Cardiac muscle cell (in vitro differentiated cells and primary cell): ENCODE measurements at regions not wholly inside any gene's neighbourhood (a gene's known extent, or its start where the extent isn't known, plus 50 kb on each side); places are given as distances from the start of the nearest gene placed in this dataset.

Source experiments
- DNase-seq, 2 donors: peaks; one replicate each; pipeline versions ENCODE4 v3.0.0 to v3.0.0-alpha.2; 2010 to 2017; ENCODE audit warnings: low read depth in 1 of 2, low spot score in 1 of 2
- H3K27ac ChIP-seq: fragments of 200-600 bp; sonication (generic); 2 replicates; pipeline ENCODE4 v1.5.1; 2016
- H3K27me3 ChIP-seq: fragments of 200-600 bp; sonication (generic); 2 replicates; pipeline ENCODE4 v1.6.0; 2016; ENCODE audit warnings: control low read depth
- H3K36me3 ChIP-seq: fragments of 200-600 bp; sonication (generic); 2 replicates; pipeline ENCODE4 v1.5.1; 2016; ENCODE audit warnings: control low read depth
- H3K4me1 ChIP-seq: fragments of 200-600 bp; sonication (generic); 2 replicates; pipeline ENCODE4 v1.8.1; 2017; ENCODE audit warnings: low read depth, mild to moderate bottlenecking, mixed run types
- H3K4me3 ChIP-seq: fragments of 200-600 bp; sonication (generic); 2 replicates; pipeline ENCODE4 v1.5.1; 2016; ENCODE audit warnings: mild to moderate bottlenecking
- H3K9me3 ChIP-seq: fragments of 200-600 bp; sonication (generic); 2 replicates; pipeline ENCODE4 v1.5.1; 2017; ENCODE audit warnings: low read depth, mild to moderate bottlenecking, control low read depth
- CTCF ChIP-seq: IDR thresholded peaks from 2 replicates; pipeline ENCODE4 v1.5.1; 2012; ENCODE audit warnings: low read depth, mild to moderate bottlenecking, low read length

GRCh38 chr12:25677232-25677937 lies 124.3 kb upstream of the LMNTD1 start:
- peak in 1 of 2 donors; percentile 43 for DNase-seq
- Histone ChIP-seq H3K4me1 (no peaks in the 10 kb centered on the region), H3K36me3 (no peaks in the 10 kb centered on the region), H3K27ac (no peak overlapping the region), H3K27me3 (no peaks in the 10 kb centered on the region), H3K4me3 (no peak overlapping the region), H3K9me3 (no peaks in the 10 kb centered on the region)
- TF ChIP-seq CTCF = peak; percentile 37

- Histone ChIP-seq H3K27me3 (no peaks in the 10 kb centered on the region), H3K27ac (no peak overlapping the region), H3K4me3 (no peak overlapping the region), H3K36me3 (no peaks in the 10 kb centered on the region), H3K9me3 (no peaks in the 10 kb centered on the region), H3K4me1 (no peaks in the 10 kb centered on the region)
- no peak for TF ChIP-seq CTCF
- no peak for DNase-seq
Measured at GRCh38 chr12:25681580-25681979, 128.5 kb upstream of the LMNTD1 start.

GRCh38 chr12:25682421-25682820 lies 129.3 kb upstream of the LMNTD1 start:
- H3K4me1 ChIP-seq = no peaks in the 10 kb centered on the region
- no peak for TF ChIP-seq CTCF

GRCh38 chr12:25684070-25684469 lies 131.0 kb upstream of the LMNTD1 start:
- H3K27ac ChIP-seq = no peak overlapping the region
- no peaks in the 10 kb centered on the region for H3K27me3 ChIP-seq
- no peak overlapping the region for H3K4me3 ChIP-seq
- TF ChIP-seq CTCF = no peak
- H3K9me3 ChIP-seq = no peaks in the 10 kb centered on the region
- H3K4me1 ChIP-seq = no peaks in the 10 kb centered on the region
- no peaks in the 10 kb centered on the region for H3K36me3 ChIP-seq
- no peak for DNase-seq

More at GRCh38 chr12:25682421-25682820, 129.3 kb upstream of the LMNTD1 start:
- Histone ChIP-seq H3K27me3 (no peaks in the 10 kb centered on the region), H3K9me3 (no peaks in the 10 kb centered on the region), H3K4me3 (no peak overlapping the region), H3K27ac (no peak overlapping the region), H3K36me3 (no peaks in the 10 kb centered on the region)
- DNase-seq = no peak

GRCh38 chr12:25686351-25686750 lies 133.3 kb upstream of the LMNTD1 start:
- H3K4me1 ChIP-seq = no peaks in the 10 kb centered on the region
- H3K36me3 ChIP-seq = no peaks in the 10 kb centered on the region
- TF ChIP-seq CTCF = no peak
- no peak overlapping the region for H3K4me3 ChIP-seq
- H3K9me3 ChIP-seq = no peaks in the 10 kb centered on the region
- no peak for DNase-seq
- H3K27ac ChIP-seq = no peak overlapping the region
- no peaks in the 10 kb centered on the region for H3K27me3 ChIP-seq
